CD4-positive, alpha-beta T cell (primary cell): ENCODE measurements at regions not wholly inside any gene's neighbourhood (a gene's known extent, or its start where the extent isn't known, plus 50 kb on each side); places are given as distances from the start of the nearest gene placed in this dataset.

ENCODE experiments used
- ATAC-seq: fragments of 200-7000 bp; cut with Tn5 transposase; one replicate; pipeline ENCODE4 v1.10.0; 2022; ENCODE audit warnings: mild to moderate bottlenecking; ENCODE audit not compliant: poor library complexity
- CTCF ChIA-PET: fragments of 350-600 bp; sonication (Branson Sonifier 250); formaldehyde crosslinking; loops from one replicate; lab custom pipeline; 2021; ENCODE audit warnings: antibody characterized with exemption, inconsistent platforms; lab: Charles Lee
- POLR2A ChIA-PET: fragments of 350-600 bp; sonication (Branson Sonifier 250); formaldehyde crosslinking; loops from one replicate; lab custom pipeline; 2021; ENCODE audit warnings: antibody characterized with exemption, inconsistent platforms; lab: Charles Lee
- DNase-seq, 14 experiments: peaks; one replicate each; pipeline ENCODE4 v3.0.0-alpha.2; 2013 to 2020; ENCODE audit warnings: mixed read lengths in 2 of 14
- H3K27ac ChIP-seq, 2 donors: one replicate each; pipeline versions ENCODE4 v1.5.1 to v1.7.0; 2013; ENCODE audit warnings: low read length in 2 of 2, low read depth in 1 of 2, mild to moderate bottlenecking in 1 of 2
- H3K27me3 ChIP-seq, 2 experiments: 1 replicate in 1 of 2; 2 replicates in 1 of 2; pipeline versions ENCODE4 v1.6.1 to v1.7.0; 2013; ENCODE audit warnings: low read length in 2 of 2, control low read depth in 1 of 2, mild to moderate bottlenecking in 1 of 2, moderate library complexity in 1 of 2; ENCODE audit not compliant: insufficient read depth in 2 of 2, control insufficient read depth in 1 of 2
- H3K36me3 ChIP-seq: one replicate; pipeline ENCODE4 v1.6.1; 2013; ENCODE audit warnings: low read length, control low read depth; ENCODE audit not compliant: insufficient read depth
- H3K4me1 ChIP-seq: one replicate; pipeline ENCODE4 v1.6.1; 2013; ENCODE audit warnings: low read length, control low read depth; ENCODE audit not compliant: insufficient read depth
- H3K4me3 ChIP-seq: one replicate; pipeline ENCODE4 v1.5.1; 2013; ENCODE audit warnings: mild to moderate bottlenecking, low read length, moderate library complexity
- H3K9me3 ChIP-seq, 2 experiments: 1 replicate in 1 of 2; 2 replicates in 1 of 2; pipeline versions ENCODE4 v1.6.1 to v1.7.0; 2013; ENCODE audit warnings: low read length in 2 of 2, mild to moderate bottlenecking in 2 of 2, control low read depth in 1 of 2, moderate library complexity in 1 of 2; ENCODE audit not compliant: control insufficient read depth in 1 of 2, insufficient read depth in 1 of 2
- H3K27ac Mint-ChIP-seq: one replicate; pipeline ENCODE4 v1.8.0; 2020; ENCODE audit warnings: mixed read lengths
- H3K27me3 Mint-ChIP-seq: one replicate; pipeline ENCODE4 v1.8.0; 2021; ENCODE audit warnings: mixed read lengths
- H3K36me3 Mint-ChIP-seq: one replicate; pipeline ENCODE4 v1.8.0; 2021; ENCODE audit warnings: low read depth, mixed read lengths
- H3K4me1 Mint-ChIP-seq: one replicate; pipeline ENCODE4 v1.8.0; 2021; ENCODE audit warnings: low read depth, mixed read lengths
- H3K4me3 Mint-ChIP-seq: one replicate; pipeline ENCODE4 v1.8.0; 2020; ENCODE audit warnings: mild to moderate bottlenecking, mixed read lengths
- H3K9me3 Mint-ChIP-seq: one replicate; pipeline ENCODE4 v1.8.0; 2020; ENCODE audit warnings: mixed read lengths
- intact Hi-C, 2 experiments: fragments of 100-400 bp; cut with DNase I in 1 of 2; cut with micrococcal nuclease in 1 of 2; formaldehyde crosslinking; loops; one replicate each; pipeline versions ENCODE4 v1.15.1 to v1.9.0; 2023 to 2025; cut with DNase I, micrococcal nuclease
- TF ChIP-seq, protein P1 (sequence below): fragments of 200-600 bp; IDR thresholded peaks from one replicate; pipeline ENCODE4 v1.8.0; 2022; ENCODE audit warnings: antibody characterized with exemption, mild to moderate bottlenecking

DNA sequence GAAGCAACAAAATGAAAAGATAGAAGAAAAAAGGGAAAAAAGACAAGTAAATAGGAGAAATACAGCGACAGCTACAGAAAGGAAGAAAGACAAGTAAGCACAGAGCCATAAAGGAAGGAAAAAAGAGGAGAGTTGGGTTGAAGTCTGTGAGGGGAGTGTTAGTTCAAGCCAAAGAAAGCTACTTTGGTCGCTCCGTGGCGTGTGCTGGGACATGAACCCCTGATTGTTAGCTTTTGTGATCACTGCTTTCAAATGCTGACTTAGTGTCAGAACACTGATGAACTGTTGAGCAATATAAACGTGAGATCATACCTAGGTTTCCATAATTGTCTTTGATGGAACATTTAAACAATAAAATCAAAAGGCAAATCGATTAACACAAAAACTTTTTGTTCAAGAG lies 370.1 kb downstream of the TMEM161B start:
- H3K36me3 ChIP-seq = no peaks in the 10 kb centered on the region
- Mint-ChIP-seq H3K27ac (no peak overlapping the region), H3K36me3 (no peaks in the 10 kb centered on the region), H3K4me3 (no peak overlapping the region), H3K4me1 (no peaks in the 10 kb centered on the region), H3K9me3 (peaks cover 2% of the 10 kb centered on the region), H3K27me3 (no peaks in the 10 kb centered on the region)
- ATAC-seq = no peak
- H3K9me3 ChIP-seq = peaks cover 0 to 3% of the 10 kb centered on the region in 2 experiments
- TF ChIP-seq, protein P1, sequence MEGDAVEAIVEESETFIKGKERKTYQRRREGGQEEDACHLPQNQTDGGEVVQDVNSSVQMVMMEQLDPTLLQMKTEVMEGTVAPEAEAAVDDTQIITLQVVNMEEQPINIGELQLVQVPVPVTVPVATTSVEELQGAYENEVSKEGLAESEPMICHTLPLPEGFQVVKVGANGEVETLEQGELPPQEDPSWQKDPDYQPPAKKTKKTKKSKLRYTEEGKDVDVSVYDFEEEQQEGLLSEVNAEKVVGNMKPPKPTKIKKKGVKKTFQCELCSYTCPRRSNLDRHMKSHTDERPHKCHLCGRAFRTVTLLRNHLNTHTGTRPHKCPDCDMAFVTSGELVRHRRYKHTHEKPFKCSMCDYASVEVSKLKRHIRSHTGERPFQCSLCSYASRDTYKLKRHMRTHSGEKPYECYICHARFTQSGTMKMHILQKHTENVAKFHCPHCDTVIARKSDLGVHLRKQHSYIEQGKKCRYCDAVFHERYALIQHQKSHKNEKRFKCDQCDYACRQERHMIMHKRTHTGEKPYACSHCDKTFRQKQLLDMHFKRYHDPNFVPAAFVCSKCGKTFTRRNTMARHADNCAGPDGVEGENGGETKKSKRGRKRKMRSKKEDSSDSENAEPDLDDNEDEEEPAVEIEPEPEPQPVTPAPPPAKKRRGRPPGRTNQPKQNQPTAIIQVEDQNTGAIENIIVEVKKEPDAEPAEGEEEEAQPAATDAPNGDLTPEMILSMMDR = no peak
- H3K4me1 ChIP-seq = no peaks in the 10 kb centered on the region
- H3K27me3 ChIP-seq = no peaks in the 10 kb centered on the region
- H3K27ac ChIP-seq = no peak overlapping the region
- intact Hi-C loops = no loop called here
- no peak for DNase-seq
- CTCF ChIA-PET = no interaction called here
- H3K4me3 ChIP-seq = no peak overlapping the region
- POLR2A ChIA-PET = no interaction called here

DNA sequence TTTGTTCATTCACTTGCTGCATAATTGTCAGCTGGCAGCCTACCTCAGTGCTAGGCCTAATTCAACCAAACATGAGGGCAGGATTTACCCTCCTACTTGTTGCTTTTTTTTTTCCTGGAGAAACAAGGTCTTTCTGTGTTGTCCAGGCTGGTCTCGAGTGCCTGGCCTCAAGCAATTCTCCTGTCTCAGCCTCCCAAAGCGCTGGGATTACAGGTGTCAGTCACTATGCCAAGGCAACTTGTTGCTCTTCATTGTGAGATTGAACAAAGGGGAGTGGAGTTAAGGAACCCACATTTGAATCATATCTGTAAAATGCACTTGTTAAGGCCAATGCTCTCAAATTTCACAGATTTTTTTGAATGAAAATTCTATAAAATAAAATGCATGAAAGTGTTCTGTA lies 380.5 kb downstream of the TMEM161B start:
- intact Hi-C loops = no loop called here
- ATAC-seq = no peak
- no peak overlapping the region for H3K27ac Mint-ChIP-seq
- TF ChIP-seq, protein P1 = no peak
- H3K4me1 Mint-ChIP-seq = no peaks in the 10 kb centered on the region
- ChIA-PET CTCF (no interaction called here), POLR2A (no interaction called here)
- peaks cover 2% of the 10 kb centered on the region for H3K9me3 Mint-ChIP-seq
- no peaks in the 10 kb centered on the region for H3K27me3 Mint-ChIP-seq
- no peak overlapping the region for H3K27ac ChIP-seq
- no peak for DNase-seq
- H3K4me1 ChIP-seq = no peaks in the 10 kb centered on the region
- no peaks in the 10 kb centered on the region for H3K27me3 ChIP-seq
- no peak overlapping the region for H3K4me3 ChIP-seq
- no peak overlapping the region for H3K4me3 Mint-ChIP-seq
- H3K9me3 ChIP-seq = no peaks in the 10 kb centered on the region
- H3K36me3 Mint-ChIP-seq = no peaks in the 10 kb centered on the region
- no peaks in the 10 kb centered on the region for H3K36me3 ChIP-seq

DNA sequence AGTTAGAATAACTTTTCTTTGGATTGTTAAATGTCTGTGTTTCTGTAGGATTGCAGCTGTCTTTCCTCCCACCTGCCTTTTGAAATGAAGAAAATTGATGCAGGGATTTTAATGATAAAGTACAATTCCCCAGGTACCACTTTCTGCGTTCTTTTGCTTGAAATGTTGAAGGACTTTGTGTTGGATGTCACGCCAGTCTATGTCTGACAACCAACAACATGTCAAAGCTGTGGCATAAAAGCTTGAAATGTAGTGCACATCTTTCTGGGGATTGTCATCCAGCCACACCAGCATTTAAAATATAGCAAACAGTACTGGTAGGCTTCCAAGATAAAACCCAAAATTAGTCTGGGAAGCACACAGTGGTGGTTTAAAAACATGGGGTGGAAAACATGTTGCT lies 381.4 kb downstream of the TMEM161B start:
- H3K9me3 Mint-ChIP-seq = peaks cover 2% of the 10 kb centered on the region
- H3K27ac ChIP-seq = no peak overlapping the region
- H3K4me3 ChIP-seq = no peak overlapping the region
- intact Hi-C loops = no loop called here
- POLR2A ChIA-PET = no interaction called here
- H3K27me3 Mint-ChIP-seq = no peaks in the 10 kb centered on the region
- H3K9me3 ChIP-seq = no peaks in the 10 kb centered on the region
- no peaks in the 10 kb centered on the region for H3K4me1 Mint-ChIP-seq
- CTCF ChIA-PET = no interaction called here
- H3K36me3 Mint-ChIP-seq = no peaks in the 10 kb centered on the region
- TF ChIP-seq, protein P1 = no peak
- ATAC-seq = no peak
- H3K4me3 Mint-ChIP-seq = no peak overlapping the region
- no peaks in the 10 kb centered on the region for H3K36me3 ChIP-seq
- no peak overlapping the region for H3K27ac Mint-ChIP-seq
- no peaks in the 10 kb centered on the region for H3K27me3 ChIP-seq
- no peaks in the 10 kb centered on the region for H3K4me1 ChIP-seq
- no peak for DNase-seq
